ENCODE measurements at regions not wholly inside any gene's neighbourhood (a gene's known extent, or its start where the extent isn't known, plus 50 kb on each side); places are given as distances from the start of the nearest gene placed in this dataset.

- no peak for TF ChIP-seq CTCF (conservative IDR thresholded peaks at IDR 0.05)
- no peak overlapping the region for H3K27ac ChIP-seq
Observed at GRCh38 chr5:104187656-104188055, 625.1 kb upstream of the NUDT12 start.

- no peak overlapping the region for H3K27ac ChIP-seq
- no peak for TF ChIP-seq CTCF (conservative IDR thresholded peaks at IDR 0.05)
Observed at GRCh38 chr5:104186510-104186909, 623.9 kb upstream of the NUDT12 start.

GRCh38 chr5:104186100-104186499 is 623.5 kb upstream of the NUDT12 start:
- H3K27ac ChIP-seq = no peak overlapping the region
- no peak for TF ChIP-seq CTCF (conservative IDR thresholded peaks at IDR 0.05)

GRCh38 chr5:104184264-104184663 is 621.7 kb upstream of the NUDT12 start:
- H3K27ac ChIP-seq = no peak overlapping the region
- no peak for TF ChIP-seq CTCF (conservative IDR thresholded peaks at IDR 0.05)

- no peak overlapping the region for H3K27ac ChIP-seq
- TF ChIP-seq CTCF (conservative IDR thresholded peaks at IDR 0.05) = peak; percentile 50
Observed at GRCh38 chr5:104178829-104179456, 616.4 kb upstream of the NUDT12 start.

GRCh38 chr5:104178066-104178465 is 615.5 kb upstream of the NUDT12 start:
- H3K27ac ChIP-seq = no peak overlapping the region
- no peak for TF ChIP-seq CTCF (conservative IDR thresholded peaks at IDR 0.05)

- no peak for TF ChIP-seq CTCF (conservative IDR thresholded peaks at IDR 0.05)
Observed at GRCh38 chr5:104177651-104178050, 615.1 kb upstream of the NUDT12 start.

More at GRCh38 chr5:104177651-104178050, 615.1 kb upstream of the NUDT12 start:
- H3K27ac ChIP-seq = no peak overlapping the region

Data from VCaP (cell line).